DMS53 (cell line): ENCODE measurements at regions not wholly inside any gene's neighbourhood (a gene's known extent, or its start where the extent isn't known, plus 50 kb on each side); places are given as distances from the start of the nearest gene placed in this dataset.
"Not testable (repeated sequence)": the region's sequence is repeated elsewhere in the genome, so short reads cannot be mapped to it uniquely, and the experiment has no call there.

Source experiments
- DNase-seq: peaks from one replicate; lab custom pipeline; 2025; lab: John Stamatoyannopoulos, UW

DNA sequence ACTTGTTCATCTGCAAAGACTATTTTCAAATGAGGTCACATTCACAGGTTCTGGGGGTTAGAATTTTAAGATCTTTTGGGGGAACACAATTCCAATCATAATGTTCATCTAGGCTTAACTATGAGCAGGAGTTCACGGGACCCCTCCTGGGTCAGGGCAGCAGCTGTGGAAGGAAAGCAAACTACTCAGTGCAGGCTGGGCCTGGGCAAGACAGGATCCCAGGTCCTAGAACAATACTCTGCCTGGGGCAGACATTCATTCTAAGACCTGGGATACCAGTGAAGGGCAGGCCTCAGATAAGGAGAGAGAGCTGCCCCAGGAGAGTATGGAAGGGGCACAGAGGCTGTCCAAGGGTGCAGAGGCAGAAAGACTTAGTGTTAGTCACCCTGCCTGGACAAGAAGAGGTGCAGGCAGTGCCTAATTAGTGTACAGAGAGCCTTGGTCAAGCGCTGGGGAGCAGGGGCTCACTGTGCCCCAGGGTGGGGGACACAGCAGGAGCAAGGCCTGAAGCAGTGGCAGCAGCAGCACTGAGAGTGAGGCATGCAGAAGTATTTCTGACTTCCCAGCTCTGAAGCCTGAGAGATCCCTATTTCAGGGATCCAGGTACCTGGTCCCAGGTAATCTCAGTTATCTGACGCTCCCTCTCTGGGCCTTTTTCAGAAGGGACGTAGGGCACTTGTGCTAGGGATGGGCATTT is 123.0 kb upstream of the MAMLD1 start:
- DNase-seq, result no peak

DNA sequence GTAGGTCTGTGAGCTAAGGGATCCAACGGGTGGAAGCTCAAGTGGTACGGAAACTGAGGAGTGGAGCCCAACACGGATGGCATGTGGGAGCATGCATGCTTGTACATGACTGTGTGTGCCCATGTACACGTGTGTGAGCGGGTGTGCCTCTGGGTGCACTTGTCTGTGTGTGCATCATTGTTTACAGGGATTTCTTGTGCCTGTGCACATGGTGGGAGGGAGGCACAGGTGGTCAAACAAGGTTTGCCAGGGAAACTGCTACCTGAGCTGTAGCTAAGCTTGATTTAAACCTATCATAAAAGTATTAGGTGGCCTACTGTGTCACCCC is 122.5 kb upstream of the MAMLD1 start:
- no peak for DNase-seq

DNA sequence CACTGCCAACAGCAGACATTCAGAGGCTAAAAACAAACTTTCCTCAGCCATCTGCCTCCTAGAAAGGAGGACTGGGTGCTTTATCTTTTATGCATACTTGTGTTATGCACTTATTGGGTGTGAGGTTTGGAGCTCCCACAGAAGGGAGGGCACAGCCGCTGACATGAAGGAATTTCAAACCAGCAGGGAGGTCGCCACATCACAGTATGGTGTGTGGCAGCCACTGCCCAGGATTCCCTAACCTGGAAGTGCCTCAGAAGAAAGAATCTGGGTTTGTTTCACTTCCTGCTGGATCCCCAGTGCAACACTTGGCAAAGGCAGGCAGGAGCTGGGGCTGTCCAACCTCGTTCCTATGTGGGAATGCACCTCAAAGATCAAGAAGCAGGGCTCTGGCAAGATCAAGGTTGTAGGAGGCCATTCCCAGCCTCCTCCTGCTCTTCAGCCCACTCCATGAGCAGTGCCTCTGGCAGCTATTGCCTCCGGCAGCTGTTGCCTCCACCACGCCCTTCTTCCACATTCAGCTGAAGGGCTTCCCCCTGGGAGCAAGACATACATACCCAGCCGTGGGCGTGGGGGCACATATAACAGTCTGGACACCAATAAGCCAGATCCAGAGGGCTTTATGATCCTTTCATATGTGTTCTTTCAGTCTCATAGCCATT is 109.0 kb upstream of the MAMLD1 start:
- no peak for DNase-seq

DNA sequence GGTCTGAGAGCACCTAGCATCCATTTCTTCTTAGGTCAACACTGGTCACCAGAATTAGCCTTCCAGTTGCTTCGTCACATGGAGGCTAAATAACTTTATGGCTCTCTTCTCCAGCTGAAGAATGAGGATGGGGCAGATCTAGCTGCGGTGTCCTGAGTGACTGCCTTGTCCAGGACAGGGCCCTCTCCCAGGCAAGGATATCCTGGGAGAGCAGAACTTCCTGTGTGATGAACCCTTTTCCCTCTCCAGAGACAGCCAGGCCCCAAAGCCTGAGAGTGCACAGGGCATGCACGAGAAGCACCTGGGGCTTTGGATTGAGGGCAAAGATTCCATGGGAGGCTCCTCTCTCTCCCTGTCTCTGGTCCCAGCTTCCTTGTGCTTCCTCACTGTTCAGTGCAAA is 108.2 kb upstream of the MAMLD1 start:
- no peak for DNase-seq

DNA sequence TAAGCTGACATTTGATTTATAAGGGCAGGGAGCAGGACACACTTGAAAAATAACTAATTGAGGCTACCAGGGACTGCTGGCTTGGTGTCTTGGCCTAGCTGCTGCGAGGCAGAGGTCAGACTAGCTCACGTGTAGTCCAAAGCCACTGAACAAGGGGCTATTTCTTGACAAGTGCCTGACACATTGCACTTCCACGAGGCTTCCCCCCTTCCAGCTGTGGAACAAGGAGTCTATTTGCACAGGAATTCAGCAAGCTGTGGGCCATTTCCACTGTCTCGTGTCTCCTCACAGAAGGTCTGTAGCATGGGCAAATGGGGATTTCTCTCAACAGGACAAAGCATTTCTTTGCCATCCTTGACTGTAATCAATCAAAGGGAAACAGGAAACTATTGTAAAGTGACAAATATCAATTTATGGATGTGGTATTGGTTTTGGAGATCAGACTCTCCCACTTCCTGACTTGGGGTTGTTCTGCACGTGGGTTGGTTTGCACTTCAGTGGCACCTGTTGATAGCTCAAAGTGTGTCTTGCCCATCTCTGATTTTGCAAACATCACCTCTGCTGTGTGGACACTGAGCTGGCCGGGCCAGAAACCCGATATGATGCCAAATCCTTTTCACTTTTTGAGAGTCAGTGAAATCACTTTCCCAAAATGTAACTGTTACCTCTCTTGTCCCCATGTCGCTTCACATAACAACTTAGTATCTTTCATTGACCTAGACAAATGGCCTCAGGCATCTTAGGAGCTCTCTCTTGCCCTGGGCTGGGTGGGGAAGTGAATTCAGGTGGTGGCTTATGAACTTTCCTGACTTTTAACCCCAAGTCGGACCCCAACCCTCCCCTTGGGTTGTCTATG is 107.4 kb upstream of the MAMLD1 start:
- DNase-seq, result no peak

DNA sequence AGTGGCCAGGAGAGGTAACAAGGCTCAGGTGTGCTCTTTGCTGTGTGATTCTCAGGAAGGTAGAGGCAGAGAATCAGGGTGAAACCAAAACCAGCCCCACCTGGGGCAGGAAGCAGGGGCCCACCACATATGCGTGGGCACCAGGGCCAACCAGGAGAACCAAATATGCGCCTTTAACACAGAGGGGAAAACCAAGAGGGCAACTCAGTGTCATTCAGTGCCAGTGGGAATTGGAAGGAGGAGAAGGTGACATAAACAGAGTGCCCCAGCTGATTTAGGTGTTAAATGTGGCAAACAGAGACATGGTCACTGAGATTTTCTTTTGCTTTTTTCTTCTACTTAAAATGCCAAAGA is 106.8 kb upstream of the MAMLD1 start:
- no peak for DNase-seq

DNA sequence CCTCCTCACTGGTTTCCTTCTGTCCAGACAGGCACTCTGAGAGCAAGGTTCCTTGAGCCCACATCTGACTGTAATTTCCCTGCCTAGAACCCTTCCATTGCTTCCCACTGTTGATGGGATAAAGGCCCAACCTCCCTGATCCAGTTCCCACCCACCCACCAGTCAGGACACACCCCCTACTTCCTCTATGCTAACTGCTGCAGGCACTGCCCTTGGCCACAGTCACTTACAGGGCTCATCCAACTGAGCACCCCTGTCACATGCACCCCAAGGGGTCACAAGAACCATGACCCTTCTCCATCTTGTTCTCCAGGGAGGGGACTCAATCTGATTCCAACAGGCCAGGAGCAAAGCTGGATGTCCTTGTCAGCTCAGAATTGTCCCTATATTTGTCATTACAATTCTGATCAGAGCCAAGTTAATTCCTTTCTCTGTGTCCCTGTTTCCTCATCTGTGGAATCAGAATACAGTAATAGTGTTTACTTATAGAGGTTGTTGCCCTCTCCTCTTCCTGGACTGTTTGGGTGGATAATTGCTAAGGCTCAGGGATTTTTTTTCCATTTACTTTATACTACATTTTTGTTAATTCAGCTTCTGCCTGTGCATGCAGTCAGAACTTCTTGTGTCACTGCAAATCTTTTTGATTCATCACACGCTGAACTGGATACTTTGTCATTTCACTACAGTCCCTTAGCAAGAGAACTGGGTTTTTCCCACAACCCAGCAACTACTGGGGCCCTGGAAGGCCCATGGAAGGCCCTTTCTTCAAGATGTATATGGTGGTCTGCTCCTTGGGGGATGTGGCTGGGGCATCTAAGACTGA is 105.6 kb upstream of the MAMLD1 start:
- DNase-seq, result no peak

GRCh38 chrX:150258176-150258425 is 105.0 kb upstream of the MAMLD1 start:
- no peak for DNase-seq

DNA sequence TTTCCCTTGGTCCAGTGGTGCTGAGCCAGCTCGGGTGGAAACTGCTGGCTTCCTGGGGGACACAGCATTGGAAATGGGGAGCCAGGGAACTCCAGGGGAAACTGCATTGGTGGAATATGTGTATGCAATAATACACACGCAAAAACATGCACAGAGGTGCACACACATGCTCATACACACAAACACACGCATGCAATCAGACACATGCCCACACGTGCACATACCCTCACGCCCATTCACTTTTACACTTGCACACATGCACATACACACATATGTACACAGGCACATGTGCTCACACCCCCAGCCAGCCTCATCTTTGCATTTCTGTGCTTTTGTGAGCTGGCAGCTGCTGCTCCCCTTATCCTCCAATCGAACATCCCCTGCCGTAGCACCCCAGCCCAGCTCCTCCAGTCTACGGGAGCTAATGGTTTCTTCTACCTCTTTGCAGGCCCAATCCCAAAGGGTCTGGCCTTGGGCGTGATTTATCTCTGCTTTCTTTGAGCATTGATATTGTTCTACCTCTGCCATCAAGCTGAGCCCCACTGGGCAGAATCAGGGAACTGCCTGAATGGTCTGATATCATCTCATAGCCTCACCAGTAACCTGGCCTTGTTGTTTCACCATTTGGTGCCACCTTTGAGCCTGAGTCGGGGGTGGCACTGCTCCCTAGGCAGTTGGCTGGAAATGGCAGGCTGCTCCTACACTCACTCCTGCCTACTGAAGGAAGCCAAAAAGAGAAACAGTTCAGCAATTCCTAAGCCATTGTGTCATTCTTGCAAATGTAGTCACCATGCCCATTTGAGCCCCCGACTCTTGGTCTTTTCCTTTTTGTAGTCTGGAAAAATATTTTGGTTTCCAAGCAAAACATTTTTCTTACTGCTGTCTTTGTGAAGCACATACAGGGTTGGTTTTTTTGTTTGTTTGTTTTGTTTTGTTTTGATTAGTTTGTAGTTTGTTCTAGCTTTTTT is 104.4 kb upstream of the MAMLD1 start:
- no peak for DNase-seq

- no peak for DNase-seq
Measured at GRCh38 chrX:150262456-150262855, 100.7 kb upstream of the MAMLD1 start.

DNA sequence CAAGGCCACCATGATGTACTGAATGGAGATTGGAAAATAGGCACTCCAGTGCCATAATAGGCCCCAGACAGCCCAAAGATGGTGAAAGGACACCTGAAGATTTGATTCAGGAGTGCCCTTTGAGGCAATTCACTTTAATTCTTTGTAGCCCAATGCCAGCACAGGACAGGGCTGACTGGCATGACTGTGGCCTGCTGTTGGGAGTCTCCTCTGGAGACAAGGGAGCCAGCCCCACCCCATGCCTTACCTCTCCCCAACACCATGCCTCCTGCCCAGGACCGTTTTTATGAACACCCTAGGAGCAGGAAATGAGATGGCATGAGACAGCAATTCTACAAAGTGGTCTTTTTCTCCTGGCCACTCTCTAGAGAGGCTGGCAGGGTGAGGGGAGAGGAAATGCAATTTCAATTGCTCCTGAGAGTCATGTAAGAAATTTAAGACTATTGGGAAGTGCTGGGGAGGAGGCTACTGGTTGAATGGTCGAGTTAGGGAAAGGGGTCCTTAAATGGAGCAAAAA is 94.2 kb upstream of the MAMLD1 start:
- peak; percentile 12 for DNase-seq

- DNase-seq, result peak; percentile 90
Measured at GRCh38 chrX:150269605-150270254, 93.4 kb upstream of the MAMLD1 start.

DNA sequence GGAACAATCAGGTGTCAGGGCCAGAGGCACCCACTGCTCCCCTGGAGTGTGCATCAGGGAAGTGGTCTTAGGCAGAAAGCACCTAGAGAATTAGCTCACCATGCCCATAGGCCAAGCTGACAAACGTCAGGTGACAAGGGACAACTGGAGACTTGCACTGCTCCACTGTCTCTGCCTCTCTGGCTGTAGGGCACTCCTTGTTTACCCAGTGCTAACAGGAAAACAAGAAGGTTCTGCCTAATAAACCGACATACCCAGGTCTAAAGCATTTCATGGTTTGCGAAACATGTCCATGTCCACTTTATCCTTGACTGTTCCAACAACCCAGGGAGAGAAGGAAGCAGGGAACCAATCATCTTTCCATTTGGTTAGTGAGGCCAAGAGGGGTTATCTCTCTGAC is 92.5 kb upstream of the MAMLD1 start:
- DNase-seq, result peak; percentile 19

GRCh38 chrX:150273575-150274294 is 89.4 kb upstream of the MAMLD1 start:
- DNase-seq, result not testable (repeated sequence)

- DNase-seq, result no peak
Measured at GRCh38 chrX:150282953-150283352, 80.2 kb upstream of the MAMLD1 start.

- DNase-seq, result no peak
Measured at GRCh38 chrX:150291014-150291413, 72.1 kb upstream of the MAMLD1 start.

- DNase-seq, result peak; percentile 35
Measured at GRCh38 chrX:150293311-150294013, 69.7 kb upstream of the MAMLD1 start.

GRCh38 chrX:150298841-150299551 is 64.1 kb upstream of the MAMLD1 start:
- DNase-seq, result no peak

GRCh38 chrX:150299579-150299978 is 63.5 kb upstream of the MAMLD1 start:
- no peak for DNase-seq
